HG03280 (cell line): ENCODE measurements at regions not wholly inside any gene's neighbourhood (a gene's known extent, or its start where the extent isn't known, plus 50 kb on each side); places are given as distances from the start of the nearest gene placed in this dataset.

Source experiments
- ATAC-seq: cut with Tn5 transposase; IDR thresholded peaks from one replicate; pipeline ENCODE4 v1.9.1; 2021; ENCODE audit warnings: mild to moderate bottlenecking, moderate library complexity; ENCODE audit not compliant: unreplicated experiment

- no peak for ATAC-seq
Observed at GRCh38 chr13:58032676-58033460, 401.3 kb downstream of the PCDH17 start.

- ATAC-seq: no peak
Observed at GRCh38 chr13:58043971-58044370, 412.4 kb downstream of the PCDH17 start.

- ATAC-seq: no peak
Observed at GRCh38 chr13:58048670-58049069, 417.1 kb downstream of the PCDH17 start.

GRCh38 chr13:58051396-58051795, 419.9 kb downstream of the PCDH17 start:
- ATAC-seq: no peak

GRCh38 chr13:58051807-58052375, 420.3 kb downstream of the PCDH17 start:
- no peak for ATAC-seq

GRCh38 chr13:58056426-58056825, 424.9 kb downstream of the PCDH17 start:
- ATAC-seq: no peak

- ATAC-seq: no peak
Observed at GRCh38 chr13:58059624-58060023, 428.1 kb downstream of the PCDH17 start.

- no peak for ATAC-seq
Observed at GRCh38 chr13:58080806-58081205, 449.3 kb downstream of the PCDH17 start.

- ATAC-seq: no peak
Observed at GRCh38 chr13:58081301-58081820, 449.8 kb downstream of the PCDH17 start.

- ATAC-seq: no peak
Observed at GRCh38 chr13:58083064-58083463, 451.5 kb downstream of the PCDH17 start.

- ATAC-seq: no peak
Observed at GRCh38 chr13:58085274-58085673, 453.7 kb downstream of the PCDH17 start.

GRCh38 chr13:58085819-58086218, 454.3 kb downstream of the PCDH17 start:
- ATAC-seq: no peak

GRCh38 chr13:58087566-58087965, 456.0 kb downstream of the PCDH17 start:
- ATAC-seq: no peak

- no peak for ATAC-seq
Observed at GRCh38 chr13:58093394-58093793, 461.9 kb downstream of the PCDH17 start.

- no peak for ATAC-seq
Observed at GRCh38 chr13:58097831-58098230, 466.3 kb downstream of the PCDH17 start.

GRCh38 chr13:58119351-58119750, 487.8 kb downstream of the PCDH17 start:
- no peak for ATAC-seq

- no peak for ATAC-seq
Observed at GRCh38 chr13:58119804-58120203, 488.3 kb downstream of the PCDH17 start.

GRCh38 chr13:58126496-58126895, 495.0 kb downstream of the PCDH17 start:
- ATAC-seq: no peak

- ATAC-seq: no peak
Observed at GRCh38 chr13:58134012-58134411, 502.5 kb downstream of the PCDH17 start.

GRCh38 chr13:58134525-58134924, 503.0 kb downstream of the PCDH17 start:
- no peak for ATAC-seq

- no peak for ATAC-seq
Observed at GRCh38 chr13:58142952-58143351, 511.4 kb downstream of the PCDH17 start.

GRCh38 chr13:58144616-58145015, 513.1 kb downstream of the PCDH17 start:
- no peak for ATAC-seq
